Aorta (tissue), 5 donors: ENCODE measurements at regions not wholly inside any gene's neighbourhood (a gene's known extent, or its start where the extent isn't known, plus 50 kb on each side); places are given as distances from the start of the nearest gene placed in this dataset.
A peak's percentile ranks its signal among the peaks of the same experiment; 100 is the strongest.

Experiments used
- ATAC-seq: fragments of 200-7000 bp; cut with Tn5 transposase; one replicate; pipeline ENCODE4 v1.9.1; 2022; ENCODE audit warnings: moderate library complexity; ENCODE audit not compliant: low FRiP score
- DNase-seq, 2 donors: peaks; one replicate each; pipeline ENCODE4 v3.0.0-alpha.2; 2020
- H3K27ac ChIP-seq, 2 donors: one replicate each; pipeline ENCODE4 v1.5.1; 2013; ENCODE audit warnings: low read length in 2 of 2, mild to moderate bottlenecking in 2 of 2, moderate library complexity in 2 of 2, control low read depth in 1 of 2, inconsistent platforms in 1 of 2, low read depth in 1 of 2
- H3K27me3 ChIP-seq, 2 donors: one replicate each; pipeline ENCODE4 v1.6.1; 2013; ENCODE audit warnings: control low read depth in 1 of 2, low read length in 1 of 2, mild to moderate bottlenecking in 1 of 2, moderate library complexity in 1 of 2; ENCODE audit not compliant: insufficient read depth in 2 of 2, control insufficient read depth in 1 of 2
- H3K36me3 ChIP-seq, 2 donors: one replicate each; pipeline ENCODE4 v1.6.1; 2013; ENCODE audit warnings: control low read depth in 1 of 2, low read length in 1 of 2, mild to moderate bottlenecking in 1 of 2; ENCODE audit not compliant: insufficient read depth in 2 of 2, control insufficient read depth in 1 of 2
- H3K4me1 ChIP-seq, 2 donors: one replicate each; pipeline ENCODE4 v1.6.1; 2013; ENCODE audit warnings: low read length in 2 of 2, control low read depth in 1 of 2, mild to moderate bottlenecking in 1 of 2, moderate library complexity in 1 of 2; ENCODE audit not compliant: insufficient read depth in 2 of 2, control insufficient read depth in 1 of 2
- H3K4me3 ChIP-seq, 2 donors: one replicate each; pipeline ENCODE4 v1.5.1; 2013; ENCODE audit warnings: low read length in 2 of 2, control low read depth in 1 of 2, mild to moderate bottlenecking in 1 of 2
- H3K9me3 ChIP-seq: one replicate; pipeline ENCODE4 v1.6.1; 2013; ENCODE audit warnings: mild to moderate bottlenecking, low read length; ENCODE audit not compliant: control insufficient read depth
- WGBS, 2 donors: extraction: QIAGEN DNeasy Blood & Tissue Kit; methylation state at CpG; one replicate each; pipeline ENCODE4 v1.1.7; 2013; 5-methylcytosine and 5-hydroxymethylcytosine counted together
- intact Hi-C, 2 donors: fragments of 100-400 bp; cut with DNase I; formaldehyde crosslinking; loops; one replicate each; pipeline versions ENCODE4 v1.14.2 to v1.15.0; 2022
- donor health status: healthy with polysubstance abuse.
- donor health status: Bipolar disorder and iron deficiency.
- donor health status: DM: no; HTN: no; CAD: no.
- donor health status: DM: no; HTN: no; CAD: no.
- donor health status: DM: yes; HTN: yes; CAD: no.

- no peaks in the 10 kb centered on the region for H3K36me3 ChIP-seq
- H3K27me3 ChIP-seq: no peaks in the 10 kb centered on the region
- DNase-seq (no peak), ATAC-seq (no peak)
- H3K4me3 ChIP-seq: peak overlapping the region in 1 of 2 donors; percentile 14
- intact Hi-C loops: no loop called here
- no peak overlapping the region for H3K27ac ChIP-seq
- no peaks in the 10 kb centered on the region for H3K4me1 ChIP-seq
- H3K9me3 ChIP-seq: peaks cover 1% of the 10 kb centered on the region
Measured at GRCh38 chr6:90429713-90430112, 133.1 kb upstream of the BACH2 start.

GRCh38 chr6:90428514-90428913 is 131.9 kb upstream of the BACH2 start:
- intact Hi-C loops: no loop called here
- Histone ChIP-seq H3K4me1 (no peaks in the 10 kb centered on the region), H3K4me3 (no peak overlapping the region), H3K36me3 (no peaks in the 10 kb centered on the region), H3K27me3 (no peaks in the 10 kb centered on the region), H3K27ac (no peak overlapping the region), H3K9me3 (no peaks in the 10 kb centered on the region)
- 35 to 62% methylated on average over 1 of the region's 1 CpG for WGBS, 2 donors
- DNase-seq (no peak), ATAC-seq (no peak)

- Histone ChIP-seq H3K9me3 (no peaks in the 10 kb centered on the region), H3K27ac (no peak overlapping the region), H3K27me3 (peaks cover 0 to 1% of the 10 kb centered on the region in 2 donors), H3K4me3 (no peak overlapping the region), H3K36me3 (no peaks in the 10 kb centered on the region), H3K4me1 (no peaks in the 10 kb centered on the region)
- ATAC-seq (no peak), DNase-seq (no peak)
- 90 to 92% methylated on average over 5 of the region's 5 CpGs for WGBS, 2 donors
- intact Hi-C loops: no loop called here
Measured at GRCh38 chr6:90425161-90425641, 128.6 kb upstream of the BACH2 start.

GRCh38 chr6:90424580-90424979 is 127.9 kb upstream of the BACH2 start:
- Histone ChIP-seq H3K27ac (no peak overlapping the region), H3K4me3 (no peak overlapping the region), H3K4me1 (no peaks in the 10 kb centered on the region), H3K27me3 (peaks cover 0 to 1% of the 10 kb centered on the region in 2 donors), H3K9me3 (no peaks in the 10 kb centered on the region), H3K36me3 (no peaks in the 10 kb centered on the region)
- intact Hi-C loops: no loop called here
- no peak for ATAC-seq
- DNase-seq: no peak

GRCh38 chr6:90421666-90422065 is 125.0 kb upstream of the BACH2 start:
- Histone ChIP-seq H3K27me3 (peaks cover 0 to 1% of the 10 kb centered on the region in 2 donors), H3K4me1 (no peaks in the 10 kb centered on the region), H3K4me3 (no peak overlapping the region), H3K36me3 (no peaks in the 10 kb centered on the region), H3K9me3 (no peaks in the 10 kb centered on the region), H3K27ac (no peak overlapping the region)
- 91 to 96% methylated on average over 1 of the region's 1 CpG for WGBS, 2 donors
- ATAC-seq (no peak), DNase-seq (no peak)
- intact Hi-C loops: no loop called here

GRCh38 chr6:90420500-90420899 is 123.9 kb upstream of the BACH2 start:
- no peak overlapping the region for H3K4me3 ChIP-seq
- ATAC-seq (no peak), DNase-seq (no peak)
- WGBS, 2 donors: 90 to 96% methylated on average over 6 of the region's 6 CpGs
- peaks cover 0 to 1% of the 10 kb centered on the region in 2 donors for H3K27me3 ChIP-seq
- intact Hi-C loops: no loop called here
- no peaks in the 10 kb centered on the region for H3K4me1 ChIP-seq
- H3K9me3 ChIP-seq: no peaks in the 10 kb centered on the region
- no peaks in the 10 kb centered on the region for H3K36me3 ChIP-seq
- H3K27ac ChIP-seq: no peak overlapping the region

GRCh38 chr6:90417385-90417784 is 120.7 kb upstream of the BACH2 start:
- no peaks in the 10 kb centered on the region for H3K9me3 ChIP-seq
- peaks cover 0 to 1% of the 10 kb centered on the region in 2 donors for H3K27me3 ChIP-seq
- intact Hi-C loops: no loop called here
- no peak for DNase-seq
- 92% methylated on average over 1 of the region's 1 CpG for WGBS, 2 donors
- H3K36me3 ChIP-seq: no peaks in the 10 kb centered on the region
- no peaks in the 10 kb centered on the region for H3K4me1 ChIP-seq
- no peak overlapping the region for H3K27ac ChIP-seq
- ATAC-seq: no peak
- no peak overlapping the region for H3K4me3 ChIP-seq

- Histone ChIP-seq H3K27ac (no peak overlapping the region), H3K4me1 (no peaks in the 10 kb centered on the region), H3K27me3 (no peaks in the 10 kb centered on the region), H3K4me3 (no peak overlapping the region), H3K36me3 (no peaks in the 10 kb centered on the region), H3K9me3 (no peaks in the 10 kb centered on the region)
- DNase-seq (no peak), ATAC-seq (no peak)
- intact Hi-C loops: no loop called here
Measured at GRCh38 chr6:90416322-90416721, 119.7 kb upstream of the BACH2 start.

- Histone ChIP-seq H3K36me3 (no peaks in the 10 kb centered on the region), H3K27me3 (no peaks in the 10 kb centered on the region), H3K4me3 (no peak overlapping the region), H3K9me3 (no peaks in the 10 kb centered on the region), H3K4me1 (no peaks in the 10 kb centered on the region), H3K27ac (no peak overlapping the region)
- intact Hi-C loops: no loop called here
- DNase-seq: no peak
- WGBS, 2 donors: 93 to 100% methylated on average over 2 of the region's 2 CpGs
- no peak for ATAC-seq
Measured at GRCh38 chr6:90415178-90415577, 118.5 kb upstream of the BACH2 start.
